A673 (cell line): ENCODE measurements at regions not wholly inside any gene's neighbourhood (a gene's known extent, or its start where the extent isn't known, plus 50 kb on each side); places are given as distances from the start of the nearest gene placed in this dataset.

Experiments
- BruUV-seq: library from RNA; stranded (reverse); fragments of 400-500 nt; replicated peaks from 2 replicates; lab custom pipeline; 2021; lab: Mats Ljungman, UMichigan
- CTCF ChIA-PET: fragments of 300-600 bp; sonication (Branson Sonifier 250); formaldehyde crosslinking; loops from one replicate; lab custom pipeline; 2022; ENCODE audit warnings: antibody characterized with exemption; lab: Charles Lee
- POLR2A ChIA-PET: fragments of 300-600 bp; sonication (Branson Sonifier 250); formaldehyde crosslinking; loops from one replicate; lab custom pipeline; 2022; ENCODE audit warnings: antibody characterized with exemption; ENCODE audit not compliant: low non-redundant PET; lab: Charles Lee
- DNase-seq: peaks from one replicate; pipeline ENCODE4 v3.0.0-alpha.2; 2015; ENCODE audit warnings: low spot score
- H3K27ac ChIP-seq: fragments of 200-600 bp; sonication (generic); 2 replicates; pipeline ENCODE4 v1.5.1; 2016; ENCODE audit warnings: mixed run types, low read depth, mild to moderate bottlenecking, mixed read lengths, antibody characterized with exemption, low read length; ENCODE audit not compliant: poor library complexity, severe bottlenecking
- H3K27me3 ChIP-seq: fragments of 200-600 bp; sonication (generic); replicated peaks from 2 replicates; pipeline ENCODE4 v1.6.1; 2017; ENCODE audit warnings: mixed run types, low read depth, mild to moderate bottlenecking, mixed read lengths, antibody characterized with exemption, low read length; ENCODE audit not compliant: insufficient read depth, poor library complexity
- H3K36me3 ChIP-seq: fragments of 200-600 bp; sonication (generic); 2 replicates; pipeline ENCODE4 v1.6.1; 2016; ENCODE audit warnings: mixed run types, mild to moderate bottlenecking, mixed read lengths, antibody characterized with exemption, low read length; ENCODE audit not compliant: insufficient read depth, poor library complexity, severe bottlenecking
- H3K4me1 ChIP-seq: fragments of 200-600 bp; sonication (generic); 2 replicates; pipeline ENCODE4 v1.6.1; 2017; ENCODE audit warnings: mixed run types, mild to moderate bottlenecking, mixed read lengths, antibody characterized with exemption, low read length; ENCODE audit not compliant: insufficient read depth, poor library complexity, severe bottlenecking
- H3K4me3 ChIP-seq: fragments of 200-600 bp; sonication (generic); 2 replicates; pipeline ENCODE4 v1.5.1; 2016; ENCODE audit warnings: low read depth, mixed run types, mild to moderate bottlenecking, mixed read lengths, low read length; ENCODE audit not compliant: poor library complexity, severe bottlenecking
- H3K9me3 ChIP-seq: fragments of 200-600 bp; sonication (generic); 2 replicates; pipeline ENCODE4 v1.6.1; 2016; ENCODE audit warnings: mixed run types, low read depth, mild to moderate bottlenecking, mixed read lengths, antibody characterized with exemption, low read length; ENCODE audit not compliant: poor library complexity, severe bottlenecking
- CTCF ChIP-seq: fragments of 300-800, 200-600 bp; sonication (generic); conservative IDR thresholded peaks from 2 replicates; pipeline ENCODE4 v1.5.1; 2017; ENCODE audit warnings: low read depth, mild to moderate bottlenecking, antibody characterized with exemption, low read length, moderate library complexity, mixed read lengths
- EZH2 ChIP-seq: fragments of 200-600 bp; sonication (generic); IDR thresholded peaks from 2 replicates; pipeline ENCODE4 v1.6.1; 2017; ENCODE audit warnings: borderline replicate concordance, low read depth, mild to moderate bottlenecking, mixed read lengths, antibody characterized with exemption, low read length; ENCODE audit not compliant: poor library complexity, severe bottlenecking
- intact Hi-C: fragments of 100-400 bp; cut with micrococcal nuclease; formaldehyde crosslinking; loops from one replicate; pipeline ENCODE4 v1.10.0; 2022; ENCODE audit not compliant: unreplicated experiment

- H3K27me3 ChIP-seq: peaks cover 10% of the 10 kb centered on the region
- H3K36me3 ChIP-seq: no peaks in the 10 kb centered on the region
- intact Hi-C loops: loop anchor here (10.0 kb wide), 1 partner anchor 274 kb away; the partner anchor contains the start of gene TLE3
- ChIA-PET CTCF (no interaction called here), POLR2A (no interaction called here)
- H3K4me3 ChIP-seq: no peak overlapping the region
- TF ChIP-seq CTCF: no peak
- TF ChIP-seq EZH2: no peak
- no peaks in the 10 kb centered on the region for H3K9me3 ChIP-seq
- BruUV-seq: no TSS peak
- no peak overlapping the region for H3K27ac ChIP-seq
- H3K4me1 ChIP-seq: peaks cover 17% of the 10 kb centered on the region
- DNase-seq: peak; percentile 58
Observed at GRCh38 chr15:69820819-69821218, 276.9 kb downstream of the TLE3 start.

- Histone ChIP-seq H3K27ac (no peak overlapping the region), H3K4me1 (peaks cover 29% of the 10 kb centered on the region), H3K9me3 (no peaks in the 10 kb centered on the region), H3K27me3 (peaks cover 10% of the 10 kb centered on the region), H3K4me3 (no peak overlapping the region), H3K36me3 (no peaks in the 10 kb centered on the region)
- DNase-seq: no peak
- CTCF ChIA-PET: no interaction called here
- intact Hi-C loops: loop anchor here (10.0 kb wide), 1 partner anchor 271 kb away; the partner anchor contains the start of gene TLE3
- no TSS peak for BruUV-seq
- no peak for TF ChIP-seq EZH2
- TF ChIP-seq CTCF: no peak
- POLR2A ChIA-PET: no interaction called here
Observed at GRCh38 chr15:69823223-69823907, 274.4 kb downstream of the TLE3 start.

GRCh38 chr15:69824075-69824876, 273.4 kb downstream of the TLE3 start:
- no peak for TF ChIP-seq EZH2
- no peak for TF ChIP-seq CTCF
- no peaks in the 10 kb centered on the region for H3K36me3 ChIP-seq

More at GRCh38 chr15:69824075-69824876, 273.4 kb downstream of the TLE3 start:
- peaks cover 4% of the 10 kb centered on the region for H3K27me3 ChIP-seq
- H3K4me1 ChIP-seq: peaks cover 29% of the 10 kb centered on the region
- intact Hi-C loops: loop anchor here (10.0 kb wide), 1 partner anchor 271 kb away; the partner anchor contains the start of gene TLE3
- H3K27ac ChIP-seq: no peak overlapping the region
- H3K4me3 ChIP-seq: no peak overlapping the region
- no TSS peak for BruUV-seq
- ChIA-PET POLR2A (no interaction called here), CTCF (no interaction called here)
- peak; percentile 14 for DNase-seq
- H3K9me3 ChIP-seq: no peaks in the 10 kb centered on the region
